Ishikawa (cell line): ENCODE measurements at regions not wholly inside any gene's neighbourhood (a gene's known extent, or its start where the extent isn't known, plus 50 kb on each side); places are given as distances from the start of the nearest gene placed in this dataset.

Experiments
- EGR1 ChIP-seq: IDR thresholded peaks from 2 replicates; pipeline ENCODE4 v1.6.1; 2012
- RAD21 ChIP-seq: IDR thresholded peaks from 2 replicates; pipeline ENCODE4 v1.6.1; 2012; ENCODE audit warnings: low read depth
- TAF1 ChIP-seq: IDR thresholded peaks from 2 replicates; pipeline ENCODE4 v1.6.1; 2012; ENCODE audit warnings: low read depth, mild to moderate bottlenecking

DNA sequence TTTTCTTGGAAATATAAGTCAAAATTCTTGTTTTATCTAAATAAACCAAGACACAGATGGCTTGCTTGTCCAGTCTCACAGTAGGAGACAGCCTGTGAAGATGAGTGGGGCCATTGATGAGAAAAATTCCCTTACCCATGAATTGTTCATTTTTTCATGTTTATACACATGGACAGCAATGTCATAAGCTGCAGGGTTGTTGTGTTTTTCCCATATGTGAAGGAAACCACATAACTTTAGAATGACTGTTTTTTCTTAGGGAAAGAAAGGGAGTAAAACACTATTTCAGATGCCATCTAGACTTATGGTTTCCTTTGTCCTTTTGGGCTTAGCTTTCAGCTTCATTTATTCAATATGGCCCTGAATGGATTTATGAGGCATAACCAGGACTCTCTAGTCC lies 622.5 kb upstream of the NR5A2 start:
- TF ChIP-seq EGR1 (no peak), RAD21 (no peak), TAF1 (no peak)
